ENCODE measurements at regions not wholly inside any gene's neighbourhood (a gene's known extent, or its start where the extent isn't known, plus 50 kb on each side); places are given as distances from the start of the nearest gene placed in this dataset.

GRCh38 chr16:88281858-88282563 lies 100.7 kb upstream of the ZNF469 start:
- TF ChIP-seq CTCF (conservative IDR thresholded peaks at IDR 0.05), result no peak
- no peak for TF ChIP-seq ZFX (IDR thresholded peaks at IDR 0.05)
